GM10248 (cell line): ENCODE measurements at regions not wholly inside any gene's neighbourhood (a gene's known extent, or its start where the extent isn't known, plus 50 kb on each side); places are given as distances from the start of the nearest gene placed in this dataset.
"Not testable (repeated sequence)": the region's sequence is repeated elsewhere in the genome, so short reads cannot be mapped to it uniquely, and the experiment has no call there.

Experiments used
- CTCF ChIA-PET: fragments of 300-600 bp; sonication (Branson Sonifier 250); formaldehyde crosslinking; extraction: SDS; loops from one replicate; lab custom pipeline; 2021; ENCODE audit warnings: antibody characterized with exemption; lab: Yijun Ruan, JAX
- POLR2A ChIA-PET: fragments of 350-650 bp; sonication (Branson Sonifier 250); formaldehyde crosslinking; extraction: SDS; loops from one replicate; lab custom pipeline; 2020; ENCODE audit warnings: antibody characterized with exemption; lab: Yijun Ruan, JAX
- DNase-seq: peaks from one replicate; pipeline ENCODE4 v3.0.0; 2012; ENCODE audit errors: extremely low spot score
- CTCF ChIP-seq: IDR thresholded peaks from 2 replicates; pipeline ENCODE4 v1.5.1; 2012; ENCODE audit warnings: mild to moderate bottlenecking, low read depth; ENCODE audit errors: extremely low read depth, missing control alignments, control extremely low read depth

GRCh38 chr22:49699928-49700498 is 127.7 kb downstream of the BRD1 start:
- DNase-seq, result no peak
- TF ChIP-seq CTCF, result no peak
- CTCF ChIA-PET, result no interaction called here
- POLR2A ChIA-PET, result no interaction called here

GRCh38 chr22:49699476-49699875 is 128.2 kb downstream of the BRD1 start:
- TF ChIP-seq CTCF, result no peak
- no peak for DNase-seq
- ChIA-PET POLR2A (no interaction called here), CTCF (interaction anchor here (1.5 kb wide), 1 partner anchor 13 kb away, joined by 4 read pairs; no protein-coding TSS in a partner anchor)

GRCh38 chr22:49698616-49699015 is 129.1 kb downstream of the BRD1 start:
- DNase-seq, POLR2A ChIA-PET: not testable (repeated sequence)
- CTCF ChIA-PET, result interaction anchor here (1.5 kb wide), 1 partner anchor 14 kb away, joined by 4 read pairs; no protein-coding TSS in a partner anchor

GRCh38 chr22:49697047-49697446 is 130.6 kb downstream of the BRD1 start:
- POLR2A ChIA-PET, result no interaction called here
- CTCF ChIA-PET, result no interaction called here
- DNase-seq, result no peak
- TF ChIP-seq CTCF, result no peak

- CTCF ChIA-PET, result no interaction called here
- TF ChIP-seq CTCF, result no peak
- POLR2A ChIA-PET, result no interaction called here
- DNase-seq, result no peak
These were observed 133.0 kb downstream of the BRD1 start for GRCh38 chr22:49694462-49695260.

- TF ChIP-seq CTCF, result no peak
- ChIA-PET CTCF (no interaction called here), POLR2A (no interaction called here)
- DNase-seq, result no peak
These were observed 133.8 kb downstream of the BRD1 start for GRCh38 chr22:49693848-49694247.

- no peak for DNase-seq
- TF ChIP-seq CTCF, result no peak
- ChIA-PET POLR2A (no interaction called here), CTCF (no interaction called here)
These were observed 134.3 kb downstream of the BRD1 start for GRCh38 chr22:49693416-49693815.
